ENCODE measurements at regions not wholly inside any gene's neighbourhood (a gene's known extent, or its start where the extent isn't known, plus 50 kb on each side); places are given as distances from the start of the nearest gene placed in this dataset.
A peak's percentile ranks its signal among the peaks of the same experiment; 100 is the strongest.

DNA sequence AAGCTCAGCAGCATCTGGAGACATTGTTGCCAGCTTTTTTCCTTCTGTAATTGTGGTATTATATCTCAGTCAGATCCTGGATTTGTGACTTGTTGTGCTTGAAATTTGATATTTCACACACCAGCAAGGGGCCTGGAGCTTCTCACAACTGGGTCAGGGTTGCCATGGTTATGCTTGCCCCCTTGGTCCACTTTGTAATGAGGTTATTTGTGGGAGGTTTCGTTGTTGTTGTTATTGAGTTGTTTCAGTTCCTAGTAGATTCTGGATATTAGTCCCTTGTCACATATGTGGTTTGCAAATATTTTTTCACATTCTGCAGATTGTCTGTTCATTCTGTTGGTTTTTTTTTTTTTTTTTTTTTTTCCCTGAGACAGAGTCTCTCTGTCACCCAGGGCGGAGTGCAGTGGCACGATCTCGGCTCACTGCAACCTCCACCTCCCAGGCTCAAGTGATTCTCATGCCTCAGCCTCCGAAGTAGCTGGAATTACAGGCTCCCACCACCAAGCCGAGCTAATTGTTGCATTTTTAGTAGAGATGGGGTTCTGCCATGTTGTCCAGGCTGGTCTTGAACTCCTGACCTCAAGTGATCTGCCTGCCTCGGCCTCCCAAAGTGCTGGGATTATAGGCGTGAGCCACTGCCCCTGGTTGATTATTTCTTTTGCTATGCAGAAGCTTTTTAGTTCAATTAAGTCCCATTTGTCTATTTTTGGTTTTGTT is 80.6 kb upstream of the ETV6 start:
- DNase-seq, result no peak

DNA sequence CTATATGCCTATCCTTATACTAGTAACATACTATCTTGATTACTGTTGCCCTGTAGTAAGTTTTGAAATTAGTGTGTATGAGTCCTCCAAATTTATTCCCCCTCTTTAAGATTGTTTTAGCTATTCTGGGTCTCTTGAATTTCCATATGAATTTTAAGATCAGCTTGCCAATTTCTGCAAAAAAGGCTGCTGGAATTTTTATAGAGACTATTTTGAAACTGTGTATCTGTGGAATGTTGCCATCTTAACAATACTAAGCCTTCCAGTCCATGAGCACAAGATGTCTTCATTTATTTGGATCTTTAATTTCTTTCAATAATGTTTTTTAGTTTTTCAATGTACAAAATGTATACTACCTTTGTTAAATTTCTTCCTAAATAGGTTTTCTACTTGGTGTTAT is 79.8 kb upstream of the ETV6 start:
- no peak for DNase-seq

DNA sequence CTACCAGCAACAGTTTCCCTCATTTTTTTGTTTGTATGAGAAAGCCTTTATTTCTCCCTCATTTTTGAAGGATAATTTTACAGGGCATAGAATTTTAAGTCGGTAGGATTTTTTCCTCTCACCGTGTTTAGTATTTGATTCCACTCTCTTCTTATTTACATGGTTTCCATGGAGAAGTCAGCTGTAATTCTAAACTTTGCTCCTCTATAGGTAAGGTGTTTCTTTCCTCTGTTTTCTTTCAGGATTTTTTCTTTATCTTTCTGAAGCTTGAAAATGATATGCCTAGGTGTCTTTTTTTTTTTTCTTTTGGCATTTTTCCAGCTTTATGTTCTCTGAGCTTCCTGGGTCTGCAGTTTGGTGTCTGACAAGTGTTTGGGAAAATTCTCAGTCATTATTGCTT is 75.6 kb upstream of the ETV6 start:
- DNase-seq, result no peak

DNA sequence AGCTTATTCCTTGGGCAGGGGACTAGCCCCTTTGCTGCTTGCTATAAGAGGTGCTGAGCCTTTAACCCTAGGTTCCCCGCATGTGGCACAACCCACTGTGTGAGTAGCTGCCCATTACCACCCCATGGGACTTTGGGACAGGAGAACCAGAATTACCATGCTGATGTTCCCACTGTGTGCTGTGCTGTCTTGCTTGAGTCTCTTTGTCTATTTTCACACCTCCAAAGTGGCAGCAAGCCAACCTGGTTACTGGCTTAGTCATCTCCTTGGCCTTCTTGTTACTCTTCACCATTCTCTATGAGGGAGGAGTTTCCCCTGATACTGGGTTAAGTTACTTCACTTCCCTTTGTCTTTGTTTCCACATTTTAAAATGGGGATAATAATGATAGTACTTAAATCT is 73.4 kb upstream of the ETV6 start:
- no peak for DNase-seq

DNA sequence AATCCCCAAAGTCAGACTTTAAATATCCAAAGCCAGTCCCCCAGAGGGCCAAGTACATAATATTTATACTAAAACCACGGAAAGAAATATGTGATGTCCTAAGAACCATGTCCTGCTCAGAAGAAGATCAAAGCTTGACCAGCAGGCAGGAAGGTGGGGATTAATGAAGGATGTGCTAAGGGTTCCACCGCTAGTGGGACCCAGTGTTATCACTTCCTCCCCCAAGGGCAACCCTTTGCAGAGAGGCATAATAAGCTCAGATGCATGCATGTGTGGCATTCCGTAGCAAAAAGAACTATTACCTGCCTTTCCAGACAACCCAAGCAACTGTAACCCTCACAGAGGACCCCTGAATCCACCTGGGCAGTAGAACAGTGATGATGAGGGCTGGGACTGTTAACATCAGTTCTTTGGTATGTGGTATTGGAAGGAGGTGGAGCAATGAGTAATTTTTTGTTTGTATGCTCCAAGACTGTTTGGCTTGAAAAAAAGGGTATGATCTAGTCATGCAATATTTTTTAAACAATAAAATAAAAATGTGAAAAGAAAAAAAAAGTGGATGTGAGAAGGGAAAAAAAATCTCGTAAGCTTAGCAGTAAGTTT is 71.7 kb upstream of the ETV6 start:
- no peak for DNase-seq

DNA sequence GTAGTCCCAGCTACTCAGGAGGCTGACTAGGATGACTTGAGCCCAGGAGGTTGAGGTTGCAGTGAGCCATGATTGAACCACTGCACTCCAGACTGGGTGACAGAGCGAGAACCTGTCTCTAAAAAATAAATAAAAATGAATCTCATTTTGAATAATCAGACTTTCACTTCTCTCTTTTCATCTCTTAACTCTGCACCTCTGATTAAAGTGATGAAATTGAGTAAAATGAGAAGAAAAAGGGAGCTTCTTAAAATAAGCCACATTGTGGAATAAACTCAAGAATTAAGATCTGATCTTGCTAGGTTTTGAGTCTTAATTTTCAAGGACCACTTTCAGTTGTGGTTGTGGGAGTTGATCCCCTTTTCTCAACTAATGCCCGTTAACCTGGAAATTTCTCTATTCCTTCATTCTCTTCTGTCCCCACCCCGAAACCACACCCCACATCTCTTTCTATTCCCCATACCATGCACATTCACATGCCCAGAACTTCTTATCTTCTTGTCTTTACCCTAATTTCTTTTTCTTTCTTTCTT is 70.9 kb upstream of the ETV6 start:
- DNase-seq, result no peak

DNA sequence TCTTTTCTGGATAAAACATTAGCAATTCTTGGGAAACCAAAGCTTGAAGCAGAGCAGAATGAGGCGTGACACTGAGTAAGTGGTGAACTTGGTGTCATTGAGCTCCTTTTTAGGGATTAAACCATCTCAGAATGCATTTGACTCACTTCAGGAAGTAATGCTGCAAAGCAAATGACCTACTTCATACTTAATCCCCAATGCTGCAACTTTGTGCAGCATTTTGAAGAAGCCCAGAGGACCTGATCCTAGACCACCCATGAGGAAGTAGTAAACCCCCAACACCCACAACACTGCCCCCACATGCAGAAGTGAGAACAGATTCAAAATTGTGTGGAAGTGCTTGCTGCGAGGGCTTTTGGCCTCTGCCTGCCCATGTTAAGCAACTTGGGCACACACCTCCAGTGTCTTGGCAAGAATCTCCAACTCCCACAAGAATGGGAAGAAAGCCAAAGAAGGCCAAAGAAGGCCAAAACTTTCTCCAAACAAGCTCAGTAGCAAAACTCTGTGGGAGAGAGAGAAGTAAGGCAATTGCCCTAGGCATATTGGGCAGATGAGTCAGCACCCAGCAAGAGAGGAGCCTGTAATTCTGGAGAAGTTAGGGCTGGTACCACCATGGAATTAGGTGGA is 69.2 kb upstream of the ETV6 start:
- no peak for DNase-seq

DNA sequence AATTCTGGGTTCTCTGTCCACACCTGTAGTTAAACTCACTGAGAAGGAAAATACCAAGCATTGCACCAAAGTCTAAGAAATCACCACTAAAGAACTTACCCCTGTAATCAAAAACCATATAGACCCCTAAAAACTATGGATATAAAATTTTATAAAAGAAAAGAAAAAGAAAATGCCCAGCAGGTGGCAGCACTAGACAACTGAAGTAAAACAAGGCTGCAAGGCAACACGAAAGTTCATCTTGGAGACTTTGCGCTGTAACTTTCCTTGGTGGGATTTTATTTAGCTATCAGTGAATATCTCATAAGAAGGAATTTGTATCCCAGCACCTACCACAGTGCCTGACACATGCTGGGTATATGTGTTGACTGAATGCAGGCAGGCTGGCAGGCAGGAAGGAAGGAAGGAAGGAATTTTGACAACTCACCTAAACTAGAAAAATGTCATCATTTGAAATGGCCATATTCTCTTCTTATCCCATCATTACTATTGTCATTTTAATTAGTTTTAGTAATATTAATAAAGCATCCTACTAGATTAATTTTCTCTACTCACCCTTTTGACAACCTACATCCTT is 68.2 kb upstream of the ETV6 start:
- peak; percentile 54 for DNase-seq

DNA sequence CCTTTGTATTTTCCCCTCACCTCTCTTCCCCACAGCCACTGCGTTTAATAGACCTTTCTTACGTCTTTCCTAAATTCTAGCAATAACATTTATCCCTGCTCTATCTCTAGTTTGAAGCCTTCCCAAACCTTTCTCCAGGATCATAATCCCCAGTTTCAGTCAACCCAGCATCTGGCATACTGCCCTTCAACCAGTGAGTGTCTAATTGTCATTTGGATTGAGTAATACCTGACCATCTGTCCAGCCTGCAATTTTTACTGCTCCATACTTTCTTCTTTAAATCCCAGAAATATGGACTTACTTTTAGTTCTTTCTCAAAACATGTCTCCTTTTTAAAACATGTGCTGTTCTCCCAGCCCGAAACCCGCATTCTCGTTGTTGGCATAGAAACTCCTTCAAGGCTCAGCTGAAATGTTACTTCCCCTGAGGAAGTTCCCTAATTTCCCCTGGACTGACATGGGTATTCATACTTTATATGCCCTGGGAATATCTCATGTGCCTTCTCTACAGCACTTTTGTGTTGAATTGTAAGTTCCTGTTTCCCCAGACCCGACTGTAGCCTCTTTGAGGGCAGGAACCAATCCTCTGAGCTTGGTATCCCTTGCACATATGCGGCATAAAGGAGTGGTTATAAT is 65.1 kb upstream of the ETV6 start:
- DNase-seq, result no peak

DNA sequence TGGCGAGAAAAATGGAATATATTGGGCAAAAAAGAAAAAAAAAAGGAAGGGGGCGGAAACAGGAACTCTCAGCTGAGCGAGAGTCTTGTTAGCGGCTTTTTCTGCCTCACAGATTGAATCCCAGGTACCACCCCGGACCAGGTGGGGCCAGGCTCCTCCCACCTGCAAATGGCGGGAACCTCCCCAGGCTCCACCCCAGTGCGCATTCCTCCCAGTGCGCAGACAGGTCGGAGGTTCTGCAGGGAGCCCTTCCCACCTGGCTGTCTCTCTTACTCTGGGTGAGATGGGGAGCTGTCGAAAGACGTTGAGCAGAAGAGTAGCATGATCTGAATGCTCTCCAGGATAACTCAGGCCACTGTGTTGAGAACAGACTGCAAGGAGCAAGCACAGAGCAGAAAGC is 57.0 kb upstream of the ETV6 start:
- no peak for DNase-seq

DNA sequence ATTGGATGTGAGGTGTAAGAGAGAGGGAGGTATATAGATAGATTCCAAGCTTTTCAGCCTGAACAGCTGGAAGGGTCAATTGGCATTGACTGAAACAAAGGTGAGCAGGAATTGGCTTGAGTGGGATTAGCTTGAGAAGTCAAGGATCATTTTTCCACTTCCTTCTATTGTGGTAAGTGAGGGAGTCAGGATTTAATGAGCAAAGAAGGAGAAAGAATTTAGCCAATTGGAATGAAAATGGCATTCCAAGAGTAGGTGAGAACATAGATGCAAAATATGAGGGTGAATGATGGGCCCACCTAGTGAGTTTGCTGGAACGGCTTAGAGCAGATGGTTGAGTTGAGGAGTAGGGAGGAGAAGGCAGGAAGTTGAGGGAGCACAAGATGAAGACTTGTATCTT is 56.5 kb upstream of the ETV6 start:
- DNase-seq, result no peak

DNA sequence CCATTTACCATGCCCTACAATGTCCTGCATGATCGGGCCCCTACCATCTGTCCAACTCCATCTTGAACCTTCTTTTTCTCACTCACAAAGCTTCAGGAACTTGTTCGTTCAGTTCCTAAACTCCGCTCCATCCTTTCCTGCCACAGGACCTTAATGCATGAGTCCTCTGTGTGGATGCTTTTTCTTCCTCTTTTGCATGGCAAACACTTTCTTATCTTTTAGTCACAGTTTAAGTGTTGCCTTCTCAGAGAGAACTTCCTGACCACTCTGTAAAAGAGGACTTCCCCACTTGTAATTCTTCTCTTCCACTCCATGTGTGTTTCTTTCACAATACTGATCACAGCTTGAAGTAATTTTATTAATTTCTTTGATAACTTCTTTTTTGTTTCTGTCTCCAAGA is 54.4 kb upstream of the ETV6 start:
- no peak for DNase-seq

DNA sequence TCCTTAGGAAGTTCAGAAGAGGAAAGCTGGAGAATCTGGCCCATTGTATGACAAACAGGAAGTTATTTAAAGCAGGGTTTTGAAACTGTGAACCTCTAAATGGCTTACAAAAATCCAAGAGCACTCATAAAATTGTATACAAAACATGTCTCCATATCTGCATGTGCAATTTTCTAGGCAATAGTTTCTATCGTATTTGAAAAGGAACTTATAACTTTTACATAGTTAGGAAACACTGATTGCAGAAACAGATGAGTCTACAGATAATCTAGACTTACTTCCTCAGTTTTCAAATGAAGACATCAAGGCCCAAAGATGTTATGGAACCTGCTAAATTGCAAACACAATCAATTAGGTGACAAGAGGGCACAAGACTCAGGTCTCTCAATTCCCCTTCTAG is 53.3 kb upstream of the ETV6 start:
- DNase-seq, result no peak

DNA sequence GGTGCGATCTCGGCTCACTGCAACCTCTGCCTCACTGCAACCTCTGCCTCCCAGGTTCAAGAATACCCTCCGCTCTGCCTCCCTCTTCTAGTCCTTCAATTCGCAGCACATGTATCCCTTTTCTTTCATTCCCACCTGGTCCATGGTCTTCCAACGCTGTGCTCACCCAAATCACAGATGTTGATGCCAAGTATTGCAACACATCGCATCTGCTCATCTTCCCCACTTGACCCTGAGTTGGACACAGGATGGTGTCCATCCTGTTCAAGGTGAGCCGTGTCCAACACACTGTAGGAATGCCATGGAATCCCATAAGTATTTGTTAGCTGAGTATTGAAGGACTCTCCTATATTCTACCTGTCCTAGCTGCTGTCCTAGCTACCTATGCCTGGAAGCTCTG is 50.6 kb upstream of the ETV6 start:
- DNase-seq, result no peak
